ENCODE measurements at regions not wholly inside any gene's neighbourhood (a gene's known extent, or its start where the extent isn't known, plus 50 kb on each side); places are given as distances from the start of the nearest gene placed in this dataset.

DNA sequence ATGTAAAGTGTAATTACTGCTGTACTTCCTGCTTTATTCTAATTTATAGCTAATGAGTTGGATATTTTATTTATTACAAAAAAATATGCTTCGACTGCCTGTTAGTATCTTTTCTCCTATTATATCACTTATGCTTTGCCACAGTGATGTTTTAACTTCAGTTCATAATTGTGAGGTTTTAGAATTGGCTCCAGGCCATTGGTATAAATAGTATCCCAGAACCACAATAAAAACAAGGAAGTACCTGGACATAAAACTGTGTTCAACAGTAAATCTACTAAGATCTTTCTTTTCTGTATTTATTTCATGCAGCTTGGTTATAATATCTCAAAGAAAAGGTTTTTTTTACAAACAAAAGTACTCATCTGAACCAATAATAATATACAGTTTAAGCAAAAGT, 354.3 kb upstream of the CDH9 start:
- Histone ChIP-seq H3K79me2 (ENCODE audit: control insufficient read depth, insufficient read depth, low read length) (no peaks in the 10 kb centered on the region), H3K4me3 (replicated peaks in 1 of 4; ENCODE audit: control extremely low read depth in 1 of 4, insufficient read depth in 1 of 4, low read depth in 3 of 4, low read length in 4 of 4) (no peak overlapping the region), H3K4me1 (ENCODE audit: control insufficient read depth, extremely low read depth, insufficient read depth, low read length) (no peaks in the 10 kb centered on the region), H3K27me3 (ENCODE audit: control insufficient read depth, insufficient read depth, low read length) (no peaks in the 10 kb centered on the region), H2AFZ (ENCODE audit: low read length) (no peak overlapping the region), H3K27ac (ENCODE audit: insufficient read depth, low read length) (no peak overlapping the region), H3K9ac (ENCODE audit: insufficient read depth, low read length) (no peak overlapping the region), H4K20me1 (ENCODE audit: control insufficient read depth, extremely low read depth, insufficient read depth, low read length) (no peaks in the 10 kb centered on the region), H3K9me3 (ENCODE audit: control insufficient read depth, insufficient read depth, low read depth, low read length) (no peaks in the 10 kb centered on the region), H3K36me3 (ENCODE audit: control insufficient read depth, insufficient read depth, low read length) (no peaks in the 10 kb centered on the region), H3K4me2 (ENCODE audit: extremely low read depth, insufficient read depth, low read length) (no peak overlapping the region)
- TF ChIP-seq EZH2 (IDR thresholded peaks at IDR 0.05; ENCODE audit: low read length, missing control alignments) (no peak), CTCF (conservative IDR thresholded peaks at IDR 0.05 in 1 of 2, IDR thresholded peaks at IDR 0.05 in 1 of 2; ENCODE audit: low read depth in 1 of 2, low read length in 2 of 2) (no peak)
- DNase-seq (ENCODE audit: low read depth in 2 of 2), result no peak

GRCh38 chr5:27389696-27390095, 351.3 kb upstream of the CDH9 start:
- TF ChIP-seq EZH2 (IDR thresholded peaks at IDR 0.05; ENCODE audit: low read length, missing control alignments) (no peak), CTCF (conservative IDR thresholded peaks at IDR 0.05 in 1 of 2, IDR thresholded peaks at IDR 0.05 in 1 of 2; ENCODE audit: low read depth in 1 of 2, low read length in 2 of 2) (no peak)
- Histone ChIP-seq H3K27me3 (ENCODE audit: control insufficient read depth, insufficient read depth, low read length) (no peaks in the 10 kb centered on the region), H3K4me3 (replicated peaks in 1 of 4; ENCODE audit: control extremely low read depth in 1 of 4, insufficient read depth in 1 of 4, low read depth in 3 of 4, low read length in 4 of 4) (no peak overlapping the region)

GRCh38 chr5:27388755-27389154, 350.4 kb upstream of the CDH9 start:
- H3K4me2 ChIP-seq (ENCODE audit: extremely low read depth, insufficient read depth, low read length), result no peak overlapping the region
- no peak overlapping the region for H3K9ac ChIP-seq (ENCODE audit: insufficient read depth, low read length)
- H3K36me3 ChIP-seq (ENCODE audit: control insufficient read depth, insufficient read depth, low read length), result no peaks in the 10 kb centered on the region
- H3K79me2 ChIP-seq (ENCODE audit: control insufficient read depth, insufficient read depth, low read length), result no peaks in the 10 kb centered on the region
- no peak overlapping the region for H2AFZ ChIP-seq (ENCODE audit: low read length)
- H3K27ac ChIP-seq (ENCODE audit: insufficient read depth, low read length), result no peak overlapping the region
- DNase-seq (ENCODE audit: low read depth in 2 of 2), result no peak
- H3K27me3 ChIP-seq (ENCODE audit: control insufficient read depth, insufficient read depth, low read length), result no peaks in the 10 kb centered on the region
- H3K4me1 ChIP-seq (ENCODE audit: control insufficient read depth, extremely low read depth, insufficient read depth, low read length), result no peaks in the 10 kb centered on the region
- no peaks in the 10 kb centered on the region for H3K9me3 ChIP-seq (ENCODE audit: control insufficient read depth, insufficient read depth, low read depth, low read length)
- H4K20me1 ChIP-seq (ENCODE audit: control insufficient read depth, extremely low read depth, insufficient read depth, low read length), result no peaks in the 10 kb centered on the region
- no peak for TF ChIP-seq EZH2 (IDR thresholded peaks at IDR 0.05; ENCODE audit: low read length, missing control alignments)
- TF ChIP-seq CTCF (conservative IDR thresholded peaks at IDR 0.05 in 1 of 2, IDR thresholded peaks at IDR 0.05 in 1 of 2; ENCODE audit: low read depth in 1 of 2, low read length in 2 of 2), result no peak
- no peak overlapping the region for H3K4me3 ChIP-seq (replicated peaks in 1 of 4; ENCODE audit: control extremely low read depth in 1 of 4, insufficient read depth in 1 of 4, low read depth in 3 of 4, low read length in 4 of 4)

More at GRCh38 chr5:27389696-27390095, 351.3 kb upstream of the CDH9 start:
- no peak overlapping the region for H3K9ac ChIP-seq (ENCODE audit: insufficient read depth, low read length)
- no peaks in the 10 kb centered on the region for H3K36me3 ChIP-seq (ENCODE audit: control insufficient read depth, insufficient read depth, low read length)
- H2AFZ ChIP-seq (ENCODE audit: low read length), result no peak overlapping the region
- DNase-seq (ENCODE audit: low read depth in 2 of 2), result no peak
- H4K20me1 ChIP-seq (ENCODE audit: control insufficient read depth, extremely low read depth, insufficient read depth, low read length), result no peaks in the 10 kb centered on the region
- H3K4me2 ChIP-seq (ENCODE audit: extremely low read depth, insufficient read depth, low read length), result no peak overlapping the region
- no peaks in the 10 kb centered on the region for H3K79me2 ChIP-seq (ENCODE audit: control insufficient read depth, insufficient read depth, low read length)
- H3K4me1 ChIP-seq (ENCODE audit: control insufficient read depth, extremely low read depth, insufficient read depth, low read length), result no peaks in the 10 kb centered on the region
- no peaks in the 10 kb centered on the region for H3K9me3 ChIP-seq (ENCODE audit: control insufficient read depth, insufficient read depth, low read depth, low read length)
- H3K27ac ChIP-seq (ENCODE audit: insufficient read depth, low read length), result no peak overlapping the region

All from fibroblast of lung (primary cell).